ENCODE measurements at regions not wholly inside any gene's neighbourhood (a gene's known extent, or its start where the extent isn't known, plus 50 kb on each side); places are given as distances from the start of the nearest gene placed in this dataset.
"Not testable (repeated sequence)": the region's sequence is repeated elsewhere in the genome, so short reads cannot be mapped to it uniquely, and the experiment has no call there.

- DNase-seq (ENCODE audit: low spot score): no peak
These were observed 68.5 kb downstream of the MRPL36 start for GRCh38 chr5:1731091-1731639.

GRCh38 chr5:1730487-1730847, 69.2 kb downstream of the MRPL36 start:
- no peak for DNase-seq (ENCODE audit: low spot score)

- DNase-seq (ENCODE audit: low spot score): no peak
These were observed 69.8 kb downstream of the MRPL36 start for GRCh38 chr5:1729641-1730486.

GRCh38 chr5:1728846-1729245, 70.8 kb downstream of the MRPL36 start:
- no peak for DNase-seq (ENCODE audit: low spot score)

- DNase-seq (ENCODE audit: low spot score): no peak
These were observed 72.1 kb downstream of the MRPL36 start for GRCh38 chr5:1727571-1727970.

GRCh38 chr5:1726956-1727355, 72.7 kb downstream of the MRPL36 start:
- DNase-seq (ENCODE audit: low spot score): no peak

- DNase-seq (ENCODE audit: low spot score): no peak
These were observed 73.2 kb downstream of the MRPL36 start for GRCh38 chr5:1726469-1726865.

- DNase-seq (ENCODE audit: low spot score): no peak
These were observed 73.8 kb downstream of the MRPL36 start for GRCh38 chr5:1725641-1726468.

- no peak for DNase-seq (ENCODE audit: low spot score)
These were observed 74.6 kb downstream of the MRPL36 start for GRCh38 chr5:1724822-1725602.

GRCh38 chr5:1723957-1724821, 75.4 kb downstream of the MRPL36 start:
- DNase-seq (ENCODE audit: low spot score): no peak

GRCh38 chr5:1723476-1723875, 76.2 kb downstream of the MRPL36 start:
- DNase-seq (ENCODE audit: low spot score): no peak

GRCh38 chr5:1722877-1723276, 76.8 kb downstream of the MRPL36 start:
- DNase-seq (ENCODE audit: low spot score): no peak

- DNase-seq (ENCODE audit: low spot score): no peak
These were observed 79.1 kb downstream of the MRPL36 start for GRCh38 chr5:1720396-1721110.

- no peak for DNase-seq (ENCODE audit: low spot score)
These were observed 79.8 kb downstream of the MRPL36 start for GRCh38 chr5:1719860-1720259.

GRCh38 chr5:1718669-1719068, 81.0 kb downstream of the MRPL36 start:
- DNase-seq (ENCODE audit: low spot score): no peak

- not testable (repeated sequence) for DNase-seq (ENCODE audit: low spot score)
These were observed 89.5 kb downstream of the MRPL36 start for GRCh38 chr5:1710091-1710490.

GRCh38 chr5:1709171-1709803, 90.3 kb downstream of the MRPL36 start:
- DNase-seq (ENCODE audit: low spot score): no peak

GRCh38 chr5:1708592-1709141, 91.0 kb downstream of the MRPL36 start:
- no peak for DNase-seq (ENCODE audit: low spot score)

- no peak for DNase-seq (ENCODE audit: low spot score)
These were observed 92.2 kb downstream of the MRPL36 start for GRCh38 chr5:1707467-1707866.

- no peak for DNase-seq (ENCODE audit: low spot score)
These were observed 93.2 kb downstream of the MRPL36 start for GRCh38 chr5:1706428-1706827.
